ENCODE measurements at regions not wholly inside any gene's neighbourhood (a gene's known extent, or its start where the extent isn't known, plus 50 kb on each side); places are given as distances from the start of the nearest gene placed in this dataset.

DNA sequence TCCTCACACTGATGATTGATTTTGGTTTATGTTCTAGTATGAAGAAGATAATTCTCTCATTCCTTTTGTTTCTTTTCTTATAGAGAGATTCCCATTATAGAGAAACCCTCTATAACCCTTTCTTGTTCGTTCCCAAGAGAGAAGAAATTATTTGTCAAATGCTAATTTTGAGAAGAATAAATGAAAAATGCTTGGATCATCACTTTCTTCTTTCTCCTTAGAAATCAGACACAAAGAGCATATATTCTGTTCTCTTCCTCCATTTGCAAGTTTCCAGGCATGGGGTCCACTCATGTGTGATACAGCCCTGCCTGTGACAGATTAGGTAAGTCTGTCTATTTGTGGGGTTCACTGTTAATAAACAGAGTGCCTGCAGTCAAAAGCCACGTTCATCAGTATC, 222.6 kb upstream of the NECTIN3 start:
- ChIA-PET CTCF (interaction anchor here (2.0 kb wide), 1 partner anchor 13 kb away, joined by 6 read pairs; no protein-coding TSS in a partner anchor), POLR2A (no interaction called here)
- no peak for TF ChIP-seq CTCF (IDR thresholded peaks at IDR 0.05; ENCODE audit: control extremely low read depth, extremely low read depth, low read depth, missing control alignments)
- DNase-seq (ENCODE audit: extremely low spot score) = no peak

GRCh38 chr3:110851736-110852135, 219.9 kb upstream of the NECTIN3 start:
- ChIA-PET CTCF (no interaction called here), POLR2A (no interaction called here)
- TF ChIP-seq CTCF (IDR thresholded peaks at IDR 0.05; ENCODE audit: control extremely low read depth, extremely low read depth, low read depth, missing control alignments) = no peak
- no peak for DNase-seq (ENCODE audit: extremely low spot score)

GRCh38 chr3:110855207-110855606, 216.4 kb upstream of the NECTIN3 start:
- no peak for TF ChIP-seq CTCF (IDR thresholded peaks at IDR 0.05; ENCODE audit: control extremely low read depth, extremely low read depth, low read depth, missing control alignments)
- ChIA-PET CTCF (interaction anchor here (1.1 to 1.2 kb wide), 2 partner anchors 13 to 21 kb away, joined by 4 to 5 read pairs; no protein-coding TSS in a partner anchor), POLR2A (no interaction called here)
- no peak for DNase-seq (ENCODE audit: extremely low spot score)

DNA sequence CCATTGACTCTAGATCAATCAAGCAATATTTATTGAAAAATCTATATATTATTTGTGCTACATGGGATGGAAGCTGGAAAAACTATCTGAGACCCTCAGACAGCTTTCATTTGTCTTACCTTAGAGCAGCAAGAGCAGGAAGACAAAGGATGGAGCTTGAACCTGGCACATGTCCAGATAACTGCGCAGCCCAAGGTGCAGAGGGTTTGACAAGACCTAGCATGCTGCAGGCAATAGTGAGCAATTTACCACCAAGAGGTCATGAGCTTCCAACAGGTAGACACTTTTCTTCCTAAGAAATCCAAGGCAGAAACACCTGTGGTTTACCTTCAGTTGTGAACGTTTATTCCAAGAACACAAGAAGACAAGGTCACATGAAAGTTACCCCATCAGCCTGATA, 214.7 kb upstream of the NECTIN3 start:
- CTCF ChIA-PET = interaction anchor here (1.2 to 1.4 kb wide), 2 partner anchors 15 to 23 kb away, joined by 3 to 4 read pairs; no protein-coding TSS in a partner anchor
- no peak for TF ChIP-seq CTCF (IDR thresholded peaks at IDR 0.05; ENCODE audit: control extremely low read depth, extremely low read depth, low read depth, missing control alignments)
- POLR2A ChIA-PET = no interaction called here
- DNase-seq (ENCODE audit: extremely low spot score) = no peak

- DNase-seq (ENCODE audit: extremely low spot score) = no peak
- POLR2A ChIA-PET = no interaction called here
- CTCF ChIA-PET = no interaction called here
- TF ChIP-seq CTCF (IDR thresholded peaks at IDR 0.05; ENCODE audit: control extremely low read depth, extremely low read depth, low read depth, missing control alignments) = no peak
These were observed 213.1 kb upstream of the NECTIN3 start for GRCh38 chr3:110858549-110858948.

- no peak for DNase-seq (ENCODE audit: extremely low spot score)
- ChIA-PET CTCF (no interaction called here), POLR2A (no interaction called here)
- TF ChIP-seq CTCF (IDR thresholded peaks at IDR 0.05; ENCODE audit: control extremely low read depth, extremely low read depth, low read depth, missing control alignments) = no peak
These were observed 212.3 kb upstream of the NECTIN3 start for GRCh38 chr3:110859336-110859735.

DNA sequence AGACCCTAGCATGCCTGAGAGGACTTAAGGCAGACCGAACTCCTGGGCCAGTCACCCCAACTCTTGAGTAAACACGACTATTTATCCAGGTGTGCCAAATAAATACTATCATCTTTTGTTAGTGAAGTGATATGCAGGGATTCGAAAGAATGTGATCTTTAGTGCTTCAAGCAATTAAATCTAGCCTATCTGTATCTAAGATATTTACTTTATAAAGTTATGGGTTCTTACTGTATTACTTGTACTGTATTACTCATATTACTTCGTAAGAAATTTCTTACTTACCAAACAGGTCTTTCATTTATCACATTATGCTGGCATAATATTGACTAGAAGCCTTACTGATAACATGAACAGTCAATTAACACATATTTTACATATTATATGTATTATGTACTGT, 211.6 kb upstream of the NECTIN3 start:
- ChIA-PET POLR2A (no interaction called here), CTCF (no interaction called here)
- DNase-seq (ENCODE audit: extremely low spot score) = no peak
- no peak for TF ChIP-seq CTCF (IDR thresholded peaks at IDR 0.05; ENCODE audit: control extremely low read depth, extremely low read depth, low read depth, missing control alignments)

All from GM10248 (cell line).